Effector memory CD8-positive, alpha-beta T cell (primary cell): ENCODE measurements at regions not wholly inside any gene's neighbourhood (a gene's known extent, or its start where the extent isn't known, plus 50 kb on each side); places are given as distances from the start of the nearest gene placed in this dataset.

Experiments
- ATAC-seq: fragments of 150-1000 bp; cut with Tn5 transposase; replicated peaks from 2 replicates; pipeline ENCODE4 v1.10.0; 2021; ENCODE audit warnings: mild to moderate bottlenecking, moderate library complexity
- DNase-seq, 3 experiments: peaks; one replicate each; pipeline ENCODE4 v3.0.0; 2021
- H3K27ac Mint-ChIP-seq, 2 donors: one replicate each; pipeline ENCODE4 v1.8.0; 2022; ENCODE audit warnings: mild to moderate bottlenecking in 2 of 2, mixed read lengths in 2 of 2, moderate library complexity in 2 of 2
- H3K27me3 Mint-ChIP-seq, 2 donors: one replicate each; pipeline ENCODE4 v1.8.0; 2022; ENCODE audit warnings: mixed read lengths in 2 of 2
- H3K36me3 Mint-ChIP-seq: one replicate; pipeline ENCODE4 v1.8.0; 2022; ENCODE audit warnings: mild to moderate bottlenecking, moderate library complexity, mixed read lengths; ENCODE audit not compliant: insufficient read depth
- H3K4me1 Mint-ChIP-seq, 2 donors: one replicate each; pipeline ENCODE4 v1.8.0; 2022; ENCODE audit warnings: low read depth in 2 of 2, mixed read lengths in 2 of 2
- H3K4me3 Mint-ChIP-seq, 2 donors: one replicate each; pipeline ENCODE4 v1.8.0; 2022; ENCODE audit warnings: mild to moderate bottlenecking in 2 of 2, mixed read lengths in 2 of 2, moderate library complexity in 2 of 2
- H3K9me3 Mint-ChIP-seq, 2 donors: one replicate each; pipeline ENCODE4 v1.8.0; 2022; ENCODE audit warnings: mixed read lengths in 2 of 2

- ATAC-seq (no peak), DNase-seq (no peak)
- no peak overlapping the region for H3K27ac Mint-ChIP-seq
- peaks cover 0 to 6% of the 10 kb centered on the region in 2 donors for H3K9me3 Mint-ChIP-seq
- no peaks in the 10 kb centered on the region for H3K4me1 Mint-ChIP-seq
- no peaks in the 10 kb centered on the region for H3K27me3 Mint-ChIP-seq
- no peak overlapping the region for H3K4me3 Mint-ChIP-seq
- no peaks in the 10 kb centered on the region for H3K36me3 Mint-ChIP-seq
Observed at GRCh38 chr1:82125119-82125518, 324.4 kb downstream of the ADGRL2 start.

DNA sequence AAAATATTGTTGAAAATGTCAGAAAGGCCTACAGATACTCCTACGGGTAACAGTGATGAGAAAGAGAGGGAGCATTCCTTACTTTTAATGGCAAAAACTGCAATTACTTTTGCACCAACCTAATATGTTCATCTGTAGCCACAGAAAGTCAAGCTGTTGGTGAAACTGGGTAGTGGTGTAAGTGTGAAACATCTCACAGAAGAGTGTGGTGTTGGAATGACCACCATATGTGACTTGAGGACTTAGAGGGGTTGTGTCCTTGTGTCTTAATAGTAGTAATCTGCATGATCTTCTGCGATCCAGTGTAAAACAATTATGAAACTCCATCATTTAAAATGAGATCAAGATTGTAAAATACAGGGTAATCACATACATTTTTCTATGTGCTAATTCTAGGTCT lies 320.7 kb downstream of the ADGRL2 start:
- H3K27ac Mint-ChIP-seq: no peak overlapping the region
- H3K36me3 Mint-ChIP-seq: no peaks in the 10 kb centered on the region
- peaks cover 0 to 6% of the 10 kb centered on the region in 2 donors for H3K9me3 Mint-ChIP-seq
- no peaks in the 10 kb centered on the region for H3K27me3 Mint-ChIP-seq
- H3K4me3 Mint-ChIP-seq: no peak overlapping the region
- no peak for ATAC-seq
- DNase-seq: no peak
- H3K4me1 Mint-ChIP-seq: no peaks in the 10 kb centered on the region

GRCh38 chr1:82116105-82116504 lies 315.4 kb downstream of the ADGRL2 start:
- H3K4me3 Mint-ChIP-seq: no peak overlapping the region
- H3K9me3 Mint-ChIP-seq: no peaks in the 10 kb centered on the region
- H3K36me3 Mint-ChIP-seq: no peaks in the 10 kb centered on the region
- no peaks in the 10 kb centered on the region for H3K27me3 Mint-ChIP-seq
- ATAC-seq: no peak
- H3K27ac Mint-ChIP-seq: no peak overlapping the region
- H3K4me1 Mint-ChIP-seq: no peaks in the 10 kb centered on the region
- no peak for DNase-seq

- no peak for ATAC-seq
- no peaks in the 10 kb centered on the region for H3K36me3 Mint-ChIP-seq
- H3K27ac Mint-ChIP-seq: no peak overlapping the region
- H3K4me3 Mint-ChIP-seq: no peak overlapping the region
- no peaks in the 10 kb centered on the region for H3K9me3 Mint-ChIP-seq
- no peaks in the 10 kb centered on the region for H3K27me3 Mint-ChIP-seq
- DNase-seq: no peak
- H3K4me1 Mint-ChIP-seq: no peaks in the 10 kb centered on the region
Observed at GRCh38 chr1:82114887-82115286, 314.2 kb downstream of the ADGRL2 start.

DNA sequence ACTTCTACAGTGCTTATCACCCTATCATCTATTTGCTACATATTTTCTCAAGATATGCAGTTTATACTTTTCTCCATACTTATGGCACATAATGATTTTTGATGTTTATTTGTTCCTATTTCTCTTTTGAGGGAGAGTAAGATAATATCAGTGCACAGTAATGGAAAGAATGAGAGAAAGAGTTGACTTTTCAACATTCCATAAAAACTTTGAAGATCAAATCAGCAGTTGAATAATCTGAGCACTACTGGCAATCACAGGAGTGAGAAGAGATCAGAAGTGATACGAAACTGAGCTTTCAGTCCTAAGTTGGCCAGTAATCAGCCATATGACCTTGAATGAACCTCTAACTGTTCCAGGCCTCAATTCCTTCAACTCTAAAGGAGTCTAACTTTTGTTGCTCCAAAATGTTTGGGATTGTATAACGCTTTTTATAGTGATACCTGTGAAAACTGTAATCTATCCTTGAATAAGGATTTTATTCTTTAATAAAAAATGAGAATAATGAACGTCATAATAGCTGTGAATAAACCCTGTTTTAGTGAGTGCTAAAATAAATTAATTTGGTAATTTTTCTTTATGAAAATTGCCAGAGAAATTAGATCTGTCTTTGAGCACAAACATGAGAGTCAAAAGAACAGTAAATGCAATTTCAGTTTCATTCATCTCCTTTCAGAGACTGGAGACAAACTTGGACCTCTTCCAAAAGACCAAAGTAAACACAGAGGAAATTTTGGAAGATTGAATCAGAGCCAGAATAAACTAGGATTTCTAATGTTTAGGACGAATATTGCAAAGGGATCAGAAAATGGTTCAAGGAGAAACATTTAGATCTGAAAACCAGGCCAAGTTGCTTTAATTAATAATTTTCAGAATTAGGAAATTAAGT lies 309.9 kb downstream of the ADGRL2 start:
- Mint-ChIP-seq H3K4me1 (no peaks in the 10 kb centered on the region), H3K36me3 (no peaks in the 10 kb centered on the region), H3K9me3 (peaks cover 7% of the 10 kb centered on the region in 2 donors), H3K27ac (no peak overlapping the region), H3K27me3 (no peaks in the 10 kb centered on the region), H3K4me3 (no peak overlapping the region)
- ATAC-seq (no peak), DNase-seq (no peak)

DNA sequence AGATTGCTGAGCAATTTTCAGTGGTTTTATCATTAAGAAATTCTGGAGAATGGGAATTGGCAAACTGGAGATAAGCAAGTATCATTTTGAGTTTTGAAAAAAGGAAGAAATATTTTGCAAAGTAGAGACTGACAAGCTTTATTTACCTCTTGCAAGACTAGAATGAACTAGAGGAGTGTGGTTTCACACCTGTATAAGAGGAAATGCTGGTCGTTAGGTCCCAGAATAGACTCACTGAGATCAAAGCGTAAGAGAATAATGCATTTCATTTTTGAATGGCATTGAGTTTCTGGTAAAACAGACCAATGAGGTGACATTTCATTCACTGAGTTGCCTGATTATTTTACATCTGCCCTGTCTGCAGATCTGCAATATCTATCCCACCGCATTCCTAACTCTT lies 308.1 kb downstream of the ADGRL2 start:
- DNase-seq (no peak), ATAC-seq (no peak)
- H3K36me3 Mint-ChIP-seq: no peaks in the 10 kb centered on the region
- no peaks in the 10 kb centered on the region for H3K27me3 Mint-ChIP-seq
- H3K9me3 Mint-ChIP-seq: peaks cover 10 to 15% of the 10 kb centered on the region in 2 donors
- H3K4me1 Mint-ChIP-seq: no peaks in the 10 kb centered on the region
- H3K4me3 Mint-ChIP-seq: no peak overlapping the region
- no peak overlapping the region for H3K27ac Mint-ChIP-seq

GRCh38 chr1:82106672-82107071 lies 305.9 kb downstream of the ADGRL2 start:
- Mint-ChIP-seq H3K36me3 (no peaks in the 10 kb centered on the region), H3K4me3 (no peak overlapping the region), H3K4me1 (no peaks in the 10 kb centered on the region), H3K27me3 (no peaks in the 10 kb centered on the region), H3K9me3 (peaks cover 15 to 30% of the 10 kb centered on the region in 2 donors), H3K27ac (no peak overlapping the region)
- DNase-seq (no peak), ATAC-seq (no peak)

- ATAC-seq: no peak
- Mint-ChIP-seq H3K9me3 (peaks cover 15 to 29% of the 10 kb centered on the region in 2 donors), H3K4me3 (no peak overlapping the region), H3K36me3 (no peaks in the 10 kb centered on the region), H3K27ac (no peak overlapping the region), H3K4me1 (no peaks in the 10 kb centered on the region), H3K27me3 (no peaks in the 10 kb centered on the region)
- no peak for DNase-seq
Observed at GRCh38 chr1:82099170-82099569, 298.4 kb downstream of the ADGRL2 start.

DNA sequence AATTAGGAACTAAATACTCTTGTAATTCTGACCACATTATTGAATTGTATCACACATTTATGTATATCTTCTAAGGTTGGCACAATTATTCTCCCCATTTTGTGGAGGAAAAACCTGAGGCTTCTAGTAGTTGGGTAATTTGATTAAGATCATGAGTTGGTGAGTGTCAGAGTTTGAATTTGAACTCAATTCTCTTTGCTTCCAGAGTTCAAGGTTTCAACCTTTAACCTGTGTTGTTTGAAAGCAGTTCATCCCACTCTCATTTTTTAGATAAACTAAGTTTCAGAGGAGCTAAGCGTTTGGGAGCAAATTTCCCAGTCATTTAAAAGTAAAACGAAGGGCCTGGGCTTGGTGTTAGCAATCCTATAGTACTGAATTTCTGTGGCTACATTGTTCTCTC lies 293.4 kb downstream of the ADGRL2 start:
- H3K4me3 Mint-ChIP-seq: no peak overlapping the region
- no peak overlapping the region for H3K27ac Mint-ChIP-seq
- H3K4me1 Mint-ChIP-seq: no peaks in the 10 kb centered on the region
- peaks cover 7 to 10% of the 10 kb centered on the region in 2 donors for H3K9me3 Mint-ChIP-seq
- no peaks in the 10 kb centered on the region for H3K36me3 Mint-ChIP-seq
- no peaks in the 10 kb centered on the region for H3K27me3 Mint-ChIP-seq
- DNase-seq (no peak), ATAC-seq (no peak)

DNA sequence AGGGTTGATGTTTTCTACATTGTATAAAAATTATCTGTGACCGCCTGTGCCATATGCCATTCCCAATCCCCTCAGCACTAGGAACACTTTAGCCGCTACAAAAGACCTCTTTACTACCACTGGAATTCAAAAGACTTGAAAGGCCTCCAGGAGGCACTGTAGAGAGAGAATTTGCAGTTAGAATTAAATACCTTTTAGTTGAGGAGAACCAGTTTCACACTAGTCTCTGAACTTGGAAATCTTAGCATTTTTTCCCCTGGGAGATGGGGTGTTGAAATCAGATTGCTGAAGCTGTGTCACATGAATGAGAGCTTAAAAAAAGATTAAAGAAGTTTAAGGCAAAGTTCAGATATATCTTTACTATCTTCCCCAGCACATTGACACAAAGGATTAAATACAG lies 291.0 kb downstream of the ADGRL2 start:
- Mint-ChIP-seq H3K27ac (no peak overlapping the region), H3K27me3 (no peaks in the 10 kb centered on the region), H3K4me3 (no peak overlapping the region), H3K9me3 (peaks cover 7 to 13% of the 10 kb centered on the region in 2 donors), H3K36me3 (no peaks in the 10 kb centered on the region), H3K4me1 (no peaks in the 10 kb centered on the region)
- ATAC-seq (no peak), DNase-seq (no peak)

DNA sequence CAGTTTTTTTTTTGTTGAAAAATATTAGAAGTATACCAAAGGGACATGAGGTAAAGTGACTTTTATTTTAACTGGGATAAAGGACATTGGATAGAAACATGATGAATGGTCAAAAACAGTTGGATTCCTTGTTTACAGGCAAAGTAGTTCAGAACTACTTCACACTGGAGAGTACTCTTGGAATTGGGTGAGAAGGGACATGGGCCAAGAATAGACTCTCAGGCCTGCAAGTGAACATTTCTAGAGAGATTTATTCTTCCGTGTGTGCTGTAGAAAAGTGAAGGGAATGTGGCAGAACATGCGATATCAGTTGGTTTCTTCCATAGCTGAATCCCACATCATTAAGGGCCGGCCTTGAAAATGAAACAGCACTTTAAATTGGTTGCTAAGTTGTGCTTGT lies 290.5 kb downstream of the ADGRL2 start:
- H3K27me3 Mint-ChIP-seq: no peaks in the 10 kb centered on the region
- H3K27ac Mint-ChIP-seq: no peak overlapping the region
- no peak for DNase-seq
- H3K36me3 Mint-ChIP-seq: no peaks in the 10 kb centered on the region
- ATAC-seq: no peak
- H3K4me3 Mint-ChIP-seq: no peak overlapping the region
- no peaks in the 10 kb centered on the region for H3K4me1 Mint-ChIP-seq
- peaks cover 4 to 13% of the 10 kb centered on the region in 2 donors for H3K9me3 Mint-ChIP-seq

DNA sequence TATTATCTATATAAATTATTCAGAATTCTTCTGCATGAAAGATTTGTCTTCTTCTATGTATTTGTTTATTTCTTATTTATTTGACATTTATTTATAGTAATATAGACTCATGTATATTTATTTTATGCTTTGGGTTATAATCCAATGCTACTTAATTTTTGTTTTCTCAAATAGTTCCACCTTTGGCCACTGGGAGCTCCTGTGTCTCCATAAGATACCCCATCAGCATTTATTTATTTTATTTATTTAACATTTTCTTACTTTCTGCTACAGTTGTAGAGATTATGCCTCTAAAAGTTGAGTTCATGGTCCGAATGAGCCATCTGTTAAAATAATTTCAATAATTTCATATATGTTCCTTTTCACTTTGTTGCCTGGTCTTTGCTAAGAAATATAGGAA lies 289.4 kb downstream of the ADGRL2 start:
- Mint-ChIP-seq H3K27me3 (no peaks in the 10 kb centered on the region), H3K4me3 (no peak overlapping the region), H3K36me3 (no peaks in the 10 kb centered on the region), H3K27ac (no peak overlapping the region), H3K9me3 (peaks cover 9 to 13% of the 10 kb centered on the region in 2 donors), H3K4me1 (no peaks in the 10 kb centered on the region)
- no peak for DNase-seq
- no peak for ATAC-seq

DNA sequence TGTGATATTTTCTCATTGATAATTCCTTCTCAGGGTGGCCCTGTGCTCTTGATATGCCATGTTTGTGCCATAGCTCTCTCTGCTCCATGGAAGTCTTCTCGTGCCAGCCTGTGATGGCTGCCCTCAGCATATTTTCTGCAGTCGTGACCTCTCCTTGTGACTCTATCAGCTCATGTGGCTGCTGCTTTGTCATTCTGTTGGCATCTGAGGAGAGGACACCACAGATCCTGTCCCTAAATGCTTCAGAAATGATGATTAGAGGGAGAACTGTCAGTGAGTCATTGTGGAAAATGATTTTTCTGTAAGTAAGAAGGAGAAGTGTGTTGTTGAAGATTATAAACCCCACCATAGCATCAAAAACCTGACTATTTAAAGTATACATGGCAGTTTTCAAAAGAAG lies 286.0 kb downstream of the ADGRL2 start:
- H3K27me3 Mint-ChIP-seq: no peaks in the 10 kb centered on the region
- H3K4me3 Mint-ChIP-seq: no peak overlapping the region
- H3K4me1 Mint-ChIP-seq: no peaks in the 10 kb centered on the region
- H3K9me3 Mint-ChIP-seq: peaks cover 6 to 10% of the 10 kb centered on the region in 2 donors
- no peak overlapping the region for H3K27ac Mint-ChIP-seq
- H3K36me3 Mint-ChIP-seq: no peaks in the 10 kb centered on the region
- no peak for DNase-seq
- no peak for ATAC-seq

DNA sequence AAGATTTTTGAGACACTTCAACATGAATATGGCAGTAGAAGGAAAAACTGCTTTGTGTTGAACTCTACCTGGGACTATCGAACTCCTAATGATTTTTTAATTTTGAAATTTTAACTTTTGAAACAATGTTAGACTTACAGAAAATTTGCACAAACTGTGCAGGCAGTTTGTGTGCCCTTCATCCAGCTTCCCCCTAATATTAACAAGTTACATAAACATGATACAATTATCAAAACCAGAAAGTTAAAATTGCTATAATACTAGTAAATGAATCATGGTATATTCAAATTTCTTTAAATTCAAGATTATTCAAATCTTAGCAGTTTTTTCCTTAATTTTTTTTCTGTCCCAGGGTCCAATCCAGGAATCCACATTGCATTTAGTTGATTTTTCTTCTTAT lies 278.9 kb downstream of the ADGRL2 start:
- Mint-ChIP-seq H3K4me3 (no peak overlapping the region), H3K36me3 (no peaks in the 10 kb centered on the region), H3K4me1 (no peaks in the 10 kb centered on the region), H3K27ac (no peak overlapping the region), H3K9me3 (peaks cover 4 to 7% of the 10 kb centered on the region in 2 donors), H3K27me3 (no peaks in the 10 kb centered on the region)
- DNase-seq: no peak
- ATAC-seq: no peak
